Activated naive CD4-positive, alpha-beta T cell treated with anti-CD3 and anti-CD28 coated beads for 36 hours (primary cell): ENCODE measurements at regions not wholly inside any gene's neighbourhood (a gene's known extent, or its start where the extent isn't known, plus 50 kb on each side); places are given as distances from the start of the nearest gene placed in this dataset.
"Not testable (repeated sequence)": the region's sequence is repeated elsewhere in the genome, so short reads cannot be mapped to it uniquely, and the experiment has no call there.

Experiments
- CTCF ChIA-PET: fragments of 350-600 bp; sonication (Branson Sonifier 250); formaldehyde crosslinking; loops from one replicate; lab custom pipeline; 2021; ENCODE audit warnings: antibody characterized with exemption; lab: Charles Lee
- DNase-seq: peaks from one replicate; pipeline ENCODE4 v3.0.0-alpha.2; 2020
- H3K27ac Mint-ChIP-seq: one replicate; pipeline ENCODE4 v1.8.0; 2021; ENCODE audit warnings: mild to moderate bottlenecking, mixed read lengths
- H3K27me3 Mint-ChIP-seq: one replicate; pipeline ENCODE4 v1.8.0; 2021; ENCODE audit warnings: low read depth, mixed read lengths
- H3K36me3 Mint-ChIP-seq: one replicate; pipeline ENCODE4 v1.8.0; 2021; ENCODE audit warnings: low read depth, mixed read lengths
- H3K4me1 Mint-ChIP-seq: one replicate; pipeline ENCODE4 v1.8.0; 2021; ENCODE audit warnings: low read depth, mixed read lengths
- H3K4me3 Mint-ChIP-seq: one replicate; pipeline ENCODE4 v1.8.0; 2021; ENCODE audit warnings: mild to moderate bottlenecking, moderate library complexity, mixed read lengths
- H3K9me3 Mint-ChIP-seq: one replicate; pipeline ENCODE4 v1.8.0; 2021; ENCODE audit warnings: mixed read lengths
- intact Hi-C: fragments of 100-400 bp; cut with micrococcal nuclease; formaldehyde crosslinking; loops from one replicate; pipeline ENCODE4 v1.15.1; 2023

GRCh38 chr5:13186177-13186576 lies 758.3 kb downstream of the DNAH5 start:
- no peak for DNase-seq
- CTCF ChIA-PET = interaction anchor here (0.6 kb wide), 1 partner anchor 26 kb away, joined by 3 read pairs; no protein-coding TSS in a partner anchor
- H3K4me1 Mint-ChIP-seq = no peaks in the 10 kb centered on the region
- no peak overlapping the region for H3K27ac Mint-ChIP-seq
- H3K36me3 Mint-ChIP-seq = no peaks in the 10 kb centered on the region
- H3K9me3 Mint-ChIP-seq = peaks cover 3% of the 10 kb centered on the region
- intact Hi-C loops = no loop called here
- H3K27me3 Mint-ChIP-seq = no peaks in the 10 kb centered on the region
- H3K4me3 Mint-ChIP-seq = no peak overlapping the region

GRCh38 chr5:13179407-13180087 lies 764.9 kb downstream of the DNAH5 start:
- Mint-ChIP-seq H3K4me1 (no peaks in the 10 kb centered on the region), H3K9me3 (peaks cover 1% of the 10 kb centered on the region), H3K27ac (no peak overlapping the region), H3K27me3 (no peaks in the 10 kb centered on the region), H3K36me3 (no peaks in the 10 kb centered on the region), H3K4me3 (no peak overlapping the region)
- CTCF ChIA-PET = no interaction called here
- no peak for DNase-seq
- intact Hi-C loops = no loop called here

- H3K9me3 Mint-ChIP-seq = peaks cover 1% of the 10 kb centered on the region
- H3K36me3 Mint-ChIP-seq = no peaks in the 10 kb centered on the region
- no peak overlapping the region for H3K27ac Mint-ChIP-seq
- H3K4me3 Mint-ChIP-seq = no peak overlapping the region
- intact Hi-C loops = no loop called here
- H3K27me3 Mint-ChIP-seq = no peaks in the 10 kb centered on the region
- H3K4me1 Mint-ChIP-seq = no peaks in the 10 kb centered on the region
- CTCF ChIA-PET = interaction anchor here (0.7 kb wide), 1 partner anchor 800 kb away, joined by 3 read pairs; no protein-coding TSS in a partner anchor
- no peak for DNase-seq
Observed at GRCh38 chr5:13143630-13144029, 800.9 kb downstream of the DNAH5 start.

GRCh38 chr5:13143214-13143613 lies 801.3 kb downstream of the DNAH5 start:
- H3K4me3 Mint-ChIP-seq = no peak overlapping the region
- peaks cover 4% of the 10 kb centered on the region for H3K9me3 Mint-ChIP-seq
- no peak for DNase-seq
- H3K27me3 Mint-ChIP-seq = no peaks in the 10 kb centered on the region
- no peaks in the 10 kb centered on the region for H3K4me1 Mint-ChIP-seq
- no peak overlapping the region for H3K27ac Mint-ChIP-seq
- CTCF ChIA-PET = interaction anchor here (0.7 kb wide), 1 partner anchor 799 kb away, joined by 3 read pairs; no protein-coding TSS in a partner anchor
- H3K36me3 Mint-ChIP-seq = no peaks in the 10 kb centered on the region
- intact Hi-C loops = no loop called here

GRCh38 chr5:13133951-13134350 lies 810.5 kb downstream of the DNAH5 start:
- H3K4me1 Mint-ChIP-seq = no peaks in the 10 kb centered on the region
- intact Hi-C loops = no loop called here
- DNase-seq = no peak
- H3K36me3 Mint-ChIP-seq = no peaks in the 10 kb centered on the region
- CTCF ChIA-PET = no interaction called here
- H3K27ac Mint-ChIP-seq = no peak overlapping the region
- H3K4me3 Mint-ChIP-seq = no peak overlapping the region
- H3K9me3 Mint-ChIP-seq = peaks cover 8% of the 10 kb centered on the region
- no peaks in the 10 kb centered on the region for H3K27me3 Mint-ChIP-seq

- Mint-ChIP-seq H3K4me1 (no peaks in the 10 kb centered on the region), H3K27ac (no peak overlapping the region), H3K9me3 (peaks cover 16% of the 10 kb centered on the region), H3K36me3 (no peaks in the 10 kb centered on the region), H3K4me3 (no peak overlapping the region), H3K27me3 (no peaks in the 10 kb centered on the region)
- CTCF ChIA-PET = no interaction called here
- DNase-seq = no peak
- intact Hi-C loops = no loop called here
Observed at GRCh38 chr5:13115476-13115875, 829.0 kb downstream of the DNAH5 start.

- no peak overlapping the region for H3K27ac Mint-ChIP-seq
- no peaks in the 10 kb centered on the region for H3K4me1 Mint-ChIP-seq
- peaks cover 9% of the 10 kb centered on the region for H3K9me3 Mint-ChIP-seq
- H3K27me3 Mint-ChIP-seq = no peaks in the 10 kb centered on the region
- intact Hi-C loops = no loop called here
- CTCF ChIA-PET = no interaction called here
- DNase-seq = no peak
- no peak overlapping the region for H3K4me3 Mint-ChIP-seq
- no peaks in the 10 kb centered on the region for H3K36me3 Mint-ChIP-seq
Observed at GRCh38 chr5:13108265-13108664, 836.2 kb downstream of the DNAH5 start.

- peaks cover 6% of the 10 kb centered on the region for H3K9me3 Mint-ChIP-seq
- H3K27ac Mint-ChIP-seq = no peak overlapping the region
- H3K27me3 Mint-ChIP-seq = no peaks in the 10 kb centered on the region
- intact Hi-C loops = no loop called here
- CTCF ChIA-PET = no interaction called here
- H3K4me3 Mint-ChIP-seq = no peak overlapping the region
- no peak for DNase-seq
- H3K4me1 Mint-ChIP-seq = no peaks in the 10 kb centered on the region
- H3K36me3 Mint-ChIP-seq = no peaks in the 10 kb centered on the region
Observed at GRCh38 chr5:13107537-13107936, 837.0 kb downstream of the DNAH5 start.

- no peak overlapping the region for H3K27ac Mint-ChIP-seq
- no peaks in the 10 kb centered on the region for H3K4me1 Mint-ChIP-seq
- intact Hi-C loops = no loop called here
- H3K27me3 Mint-ChIP-seq = no peaks in the 10 kb centered on the region
- no peak overlapping the region for H3K4me3 Mint-ChIP-seq
- CTCF ChIA-PET = no interaction called here
- DNase-seq = no peak
- H3K36me3 Mint-ChIP-seq = no peaks in the 10 kb centered on the region
- peaks cover 9% of the 10 kb centered on the region for H3K9me3 Mint-ChIP-seq
Observed at GRCh38 chr5:13081116-13081515, 863.4 kb downstream of the DNAH5 start.

- H3K4me1 Mint-ChIP-seq, intact Hi-C loops, H3K27me3 Mint-ChIP-seq, H3K27ac Mint-ChIP-seq, H3K4me3 Mint-ChIP-seq, CTCF ChIA-PET, H3K36me3 Mint-ChIP-seq, DNase-seq: not testable (repeated sequence)
- H3K9me3 Mint-ChIP-seq = peaks cover 26% of the 10 kb centered on the region
Observed at GRCh38 chr5:13072936-13073335, 871.6 kb downstream of the DNAH5 start.

GRCh38 chr5:13063088-13063487 lies 881.4 kb downstream of the DNAH5 start:
- CTCF ChIA-PET = no interaction called here
- H3K27ac Mint-ChIP-seq = no peak overlapping the region
- intact Hi-C loops = no loop called here
- peaks cover 1% of the 10 kb centered on the region for H3K9me3 Mint-ChIP-seq
- H3K36me3 Mint-ChIP-seq = no peaks in the 10 kb centered on the region
- no peaks in the 10 kb centered on the region for H3K4me1 Mint-ChIP-seq
- no peak overlapping the region for H3K4me3 Mint-ChIP-seq
- no peaks in the 10 kb centered on the region for H3K27me3 Mint-ChIP-seq
- DNase-seq = no peak

- DNase-seq = no peak
- H3K27ac Mint-ChIP-seq = no peak overlapping the region
- CTCF ChIA-PET = no interaction called here
- H3K36me3 Mint-ChIP-seq = no peaks in the 10 kb centered on the region
- intact Hi-C loops = no loop called here
- peaks cover 19% of the 10 kb centered on the region for H3K9me3 Mint-ChIP-seq
- no peaks in the 10 kb centered on the region for H3K4me1 Mint-ChIP-seq
- H3K4me3 Mint-ChIP-seq = no peak overlapping the region
- H3K27me3 Mint-ChIP-seq = no peaks in the 10 kb centered on the region
Observed at GRCh38 chr5:13045897-13046551, 898.5 kb downstream of the DNAH5 start.

- no peak overlapping the region for H3K27ac Mint-ChIP-seq
- peaks cover 5% of the 10 kb centered on the region for H3K9me3 Mint-ChIP-seq
- no peaks in the 10 kb centered on the region for H3K36me3 Mint-ChIP-seq
- H3K4me1 Mint-ChIP-seq = no peaks in the 10 kb centered on the region
- intact Hi-C loops = no loop called here
- DNase-seq = no peak
- H3K27me3 Mint-ChIP-seq = no peaks in the 10 kb centered on the region
- no peak overlapping the region for H3K4me3 Mint-ChIP-seq
- CTCF ChIA-PET = no interaction called here
Observed at GRCh38 chr5:13034061-13034460, 910.4 kb downstream of the DNAH5 start.
